Sciatic nerve (tissue), 2 donors: ENCODE measurements at regions not wholly inside any gene's neighbourhood (a gene's known extent, or its start where the extent isn't known, plus 50 kb on each side); places are given as distances from the start of the nearest gene placed in this dataset.

ENCODE experiments used
- ATAC-seq: fragments of 200-7000 bp; cut with Tn5 transposase; one replicate; pipeline ENCODE4 v1.9.1; 2020; ENCODE audit warnings: mild to moderate bottlenecking, moderate library complexity
- DNase-seq: peaks from one replicate; pipeline ENCODE4 v3.0.0-alpha.2; 2020; ENCODE audit warnings: low spot score
- intact Hi-C: fragments of 100-400 bp; cut with DNase I; formaldehyde crosslinking; loops from one replicate; pipeline ENCODE4 v1.14.2; 2022
- donor health status: DM: no; HTN: no; CAD: no.
- donor health status: DM: no; HTN: no; CAD: no.

DNA sequence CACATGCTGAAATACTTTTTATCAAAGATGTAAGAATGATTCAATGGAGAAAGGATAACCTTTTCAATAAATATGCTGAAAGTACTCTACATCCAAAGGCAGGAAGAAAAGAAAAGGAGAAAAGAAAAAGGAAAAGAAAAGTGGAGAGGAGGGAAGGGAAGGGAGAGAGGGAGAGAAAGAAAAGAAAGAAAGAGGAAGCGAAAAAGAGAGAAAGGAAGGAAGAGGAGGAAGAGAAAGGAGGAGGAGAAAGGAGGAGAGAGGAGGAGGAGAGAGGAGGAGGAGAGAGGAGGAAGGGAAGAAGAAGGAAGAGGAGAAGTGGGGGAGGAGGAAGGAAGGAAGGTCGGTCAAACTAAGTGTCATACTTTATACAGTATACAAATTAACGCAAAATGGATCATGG lies 297.4 kb upstream of the HSF2 start:
- intact Hi-C loops: no loop called here
- ATAC-seq (no peak), DNase-seq (no peak)

DNA sequence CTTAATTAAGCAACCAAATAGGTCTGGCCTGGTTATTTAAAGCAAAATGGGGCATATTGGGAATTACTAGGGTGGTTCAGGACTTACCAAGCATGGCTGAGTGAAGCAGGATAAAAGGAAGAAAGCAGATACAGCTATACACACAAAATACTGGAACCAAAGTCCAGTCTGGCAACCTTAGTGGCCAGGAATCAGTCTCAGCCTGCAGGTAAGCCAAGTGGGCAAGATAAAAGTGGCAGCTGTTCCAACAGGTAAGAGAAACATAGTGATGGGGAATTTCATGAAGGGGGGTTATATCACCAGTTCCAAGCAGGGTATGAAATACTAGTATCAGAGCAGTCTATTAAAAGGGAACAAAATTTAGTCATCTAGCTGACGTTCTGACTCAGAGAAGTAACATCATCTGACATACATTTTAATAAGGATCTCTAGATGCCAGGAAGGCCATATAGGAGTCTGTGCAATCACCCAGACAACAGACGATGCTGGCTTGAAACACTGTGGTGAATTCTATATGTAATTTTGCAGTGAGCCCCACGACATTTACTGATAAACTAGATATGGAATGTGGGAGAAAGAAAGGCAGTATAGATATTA lies 292.1 kb upstream of the HSF2 start:
- DNase-seq (no peak), ATAC-seq (no peak)
- intact Hi-C loops: no loop called here

DNA sequence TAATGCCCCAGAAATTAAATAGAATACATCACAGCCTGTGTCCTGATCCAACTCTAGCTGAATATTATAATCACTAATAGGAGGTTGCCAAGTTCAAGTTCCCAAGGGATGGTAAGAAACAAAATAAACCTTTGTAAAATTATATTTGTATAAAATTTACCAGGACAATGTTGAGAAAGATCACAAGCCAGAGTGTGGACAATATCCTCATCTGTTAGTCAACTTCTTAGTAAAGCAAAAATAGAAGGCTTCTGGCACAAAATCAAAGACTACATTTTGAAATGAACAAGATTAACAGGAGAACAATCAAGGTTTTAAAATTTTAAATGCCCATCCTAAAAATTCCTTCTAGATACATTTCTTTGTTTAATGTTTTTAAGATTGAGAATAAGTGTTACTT lies 290.4 kb upstream of the HSF2 start:
- peak; percentile 85 for ATAC-seq
- intact Hi-C loops: no loop called here
- no peak for DNase-seq

DNA sequence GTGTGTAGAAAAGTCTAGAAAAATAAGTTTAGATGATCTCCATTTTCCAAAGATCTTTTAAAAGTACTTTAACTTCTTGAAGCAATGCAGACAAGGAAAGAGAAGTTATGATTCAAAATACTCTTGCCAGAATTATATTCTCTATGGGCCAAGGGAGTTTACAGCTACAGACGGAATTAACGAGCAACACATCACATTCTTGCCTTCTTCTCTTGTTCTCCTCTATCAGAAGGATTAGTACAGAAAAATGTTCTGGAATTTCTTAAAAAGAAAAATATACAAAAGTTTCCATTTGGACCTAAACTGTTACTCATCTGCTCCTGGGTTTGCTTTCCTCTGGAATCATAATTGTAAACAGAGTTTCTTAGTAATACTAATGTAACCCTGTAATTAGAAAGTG lies 284.7 kb upstream of the HSF2 start:
- intact Hi-C loops: no loop called here
- ATAC-seq: no peak
- DNase-seq: no peak

DNA sequence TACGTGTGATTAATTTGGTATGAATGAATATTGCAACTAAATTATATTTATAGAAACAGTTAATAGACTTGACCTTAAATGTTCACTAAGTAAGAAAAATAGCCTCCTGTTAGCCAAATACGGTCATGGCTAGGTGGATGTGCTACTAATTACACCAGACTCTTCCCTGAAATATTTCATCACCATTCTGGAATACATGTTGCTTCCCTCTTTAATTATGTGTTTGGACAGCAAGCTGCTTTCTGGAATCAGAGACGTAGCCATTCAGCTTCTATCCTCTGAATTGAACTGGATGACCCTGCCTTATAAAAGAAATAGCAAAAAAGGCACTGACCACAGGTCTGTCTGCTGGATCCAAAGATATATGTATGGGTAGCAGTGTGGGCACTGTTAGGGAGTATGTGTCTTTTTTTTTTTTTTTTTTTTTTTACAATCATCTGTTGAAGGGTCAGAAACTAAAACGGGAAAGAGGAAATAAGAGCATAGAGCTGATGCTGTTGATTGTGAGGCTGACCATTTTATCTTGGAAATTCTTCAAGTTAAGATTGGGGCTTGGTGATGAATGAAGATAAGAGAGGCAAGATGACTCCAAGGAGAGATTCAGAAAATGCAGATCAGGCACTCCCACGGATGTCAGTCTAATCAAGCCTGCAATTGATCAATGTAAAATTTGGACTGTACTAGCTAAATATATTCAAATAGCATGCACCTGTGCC lies 283.2 kb upstream of the HSF2 start:
- intact Hi-C loops: no loop called here
- DNase-seq (no peak), ATAC-seq (peak; percentile 70)

DNA sequence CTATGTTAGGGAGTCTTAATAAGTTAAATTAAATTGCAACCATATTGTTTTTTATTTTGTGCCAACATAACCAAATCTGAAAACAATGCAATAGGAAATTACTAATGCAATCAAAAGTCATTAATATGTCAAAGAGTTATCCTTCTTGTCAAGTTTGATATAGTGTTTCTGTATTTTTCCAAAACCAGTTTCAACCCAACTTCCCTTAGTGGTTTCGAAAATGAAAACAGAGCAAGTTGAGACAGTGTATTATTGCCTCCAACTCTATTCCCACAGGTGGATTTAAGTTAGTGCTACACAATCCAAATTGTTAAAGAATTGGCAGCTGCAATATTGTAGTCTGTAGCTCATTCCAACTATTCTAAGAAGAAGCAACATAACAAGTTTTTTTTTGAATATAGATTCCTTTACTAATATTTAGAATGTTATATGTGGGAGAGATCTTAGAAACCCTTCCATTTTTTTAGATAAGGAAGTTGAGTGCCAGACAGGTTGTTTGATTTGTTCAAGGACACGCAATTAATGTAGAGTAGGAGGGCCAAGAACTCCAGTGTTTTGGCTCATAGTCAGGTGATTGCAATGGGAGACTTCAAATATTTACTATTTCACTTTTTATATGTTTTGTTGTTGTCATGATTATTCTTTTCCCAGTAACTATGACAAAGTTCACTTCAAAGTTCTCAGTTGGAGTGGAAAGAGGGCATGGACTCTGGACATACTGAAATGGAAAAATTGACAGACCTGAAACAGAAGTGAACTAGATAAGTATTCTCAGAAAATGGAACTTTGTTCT lies 282.4 kb upstream of the HSF2 start:
- DNase-seq (no peak), ATAC-seq (peak; percentile 85)
- intact Hi-C loops: no loop called here

DNA sequence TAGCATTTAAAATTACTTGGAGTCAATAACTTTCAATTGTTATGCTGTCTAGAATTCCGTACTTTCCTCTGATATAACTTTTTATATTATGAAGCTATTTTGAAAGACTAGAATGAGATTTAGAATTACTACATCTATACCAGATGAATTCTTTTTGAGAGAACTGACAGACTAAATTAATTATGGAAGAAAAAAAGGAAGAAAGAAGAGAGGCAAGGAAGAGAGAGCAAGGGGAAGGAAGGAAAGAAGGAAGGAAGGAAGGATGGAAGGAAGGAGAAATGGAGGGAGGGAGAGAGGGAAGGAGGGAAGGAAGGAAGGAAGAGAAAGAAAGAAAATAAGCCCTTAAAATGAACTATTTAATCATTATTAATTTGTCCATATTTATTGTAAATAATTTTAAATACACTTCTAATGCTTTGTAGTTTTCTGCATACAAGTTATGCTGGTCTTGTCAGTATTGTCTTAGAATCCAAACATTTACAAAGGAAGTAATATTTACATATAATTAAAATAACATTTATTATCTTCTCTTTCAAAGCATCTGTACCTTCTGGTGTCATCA lies 280.4 kb upstream of the HSF2 start:
- intact Hi-C loops: no loop called here
- DNase-seq: no peak
- no peak for ATAC-seq

DNA sequence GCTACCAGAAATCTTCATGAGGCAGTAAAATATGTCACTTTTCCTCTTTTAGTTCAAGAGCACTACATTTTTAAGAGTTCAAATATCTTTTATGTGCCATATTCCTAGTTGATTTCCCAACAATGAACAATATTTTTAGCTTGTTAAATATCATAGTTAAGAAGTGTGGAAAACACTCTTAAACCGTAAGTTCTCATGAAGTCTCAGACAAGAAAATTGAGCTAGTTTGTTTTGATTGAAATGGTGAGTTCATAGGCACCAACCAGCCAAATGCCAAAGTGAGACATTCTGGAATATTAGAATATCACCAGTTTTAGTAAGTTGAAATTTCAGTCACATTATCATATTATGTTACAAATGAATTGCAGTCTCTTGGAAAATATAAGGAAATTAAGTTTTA lies 277.2 kb upstream of the HSF2 start:
- intact Hi-C loops: no loop called here
- DNase-seq (no peak), ATAC-seq (no peak)

DNA sequence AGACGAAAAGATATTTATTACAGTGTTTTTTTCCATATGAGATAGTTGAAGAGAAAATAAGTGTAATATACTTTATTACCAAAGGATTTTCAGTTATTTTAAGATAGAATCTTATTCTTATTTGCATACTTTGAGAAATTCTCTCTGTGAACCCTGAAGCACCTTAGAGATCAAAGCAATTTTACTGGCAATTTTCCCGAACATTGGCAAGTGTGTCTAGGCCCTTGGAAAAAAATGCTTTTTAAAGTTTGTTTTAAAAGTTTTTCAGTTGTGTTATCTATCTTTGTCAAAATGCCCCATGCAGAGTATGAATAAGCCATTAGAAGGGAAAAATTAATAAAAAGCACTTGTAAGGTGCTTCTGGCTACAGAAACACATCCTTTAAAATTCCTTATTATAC lies 276.8 kb upstream of the HSF2 start:
- intact Hi-C loops: no loop called here
- DNase-seq (no peak), ATAC-seq (no peak)

DNA sequence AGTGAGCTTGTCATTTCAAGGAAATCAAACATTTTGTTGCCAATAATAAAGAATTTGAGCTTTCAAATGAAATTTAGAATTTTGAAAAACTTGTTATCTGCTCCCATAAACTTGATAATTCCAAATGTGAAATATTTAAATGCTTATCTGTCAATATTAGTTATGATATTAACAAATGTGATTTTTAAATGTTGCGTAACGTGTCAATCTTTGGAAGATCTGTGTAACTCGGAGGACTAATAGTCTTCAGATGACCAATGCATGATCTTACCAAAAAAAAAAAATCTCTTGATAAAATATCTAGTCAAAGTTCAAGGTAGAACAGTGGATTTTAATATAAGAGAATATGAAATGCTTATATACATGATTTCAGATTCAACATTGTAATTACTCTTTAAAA lies 274.5 kb upstream of the HSF2 start:
- intact Hi-C loops: no loop called here
- no peak for DNase-seq
- no peak for ATAC-seq

DNA sequence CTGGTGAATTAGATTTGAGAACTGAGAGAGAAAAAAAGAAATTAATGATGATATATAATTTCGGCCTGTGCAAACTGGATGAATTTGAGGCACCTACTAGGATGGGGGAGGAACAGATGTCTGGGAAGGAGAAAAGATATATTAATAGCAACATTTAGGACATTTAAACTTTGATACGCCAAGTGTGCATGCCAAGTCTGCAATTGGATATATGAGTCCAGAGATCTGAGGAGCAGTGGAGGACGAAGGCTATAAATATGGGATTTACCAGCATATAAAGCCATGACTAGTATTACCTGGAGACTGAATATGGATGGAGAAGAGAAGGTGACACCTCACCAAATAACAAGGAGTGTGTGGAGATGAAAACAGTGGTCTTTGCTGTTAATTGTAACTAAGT lies 272.6 kb upstream of the HSF2 start:
- no peak for ATAC-seq
- intact Hi-C loops: no loop called here
- DNase-seq: no peak

DNA sequence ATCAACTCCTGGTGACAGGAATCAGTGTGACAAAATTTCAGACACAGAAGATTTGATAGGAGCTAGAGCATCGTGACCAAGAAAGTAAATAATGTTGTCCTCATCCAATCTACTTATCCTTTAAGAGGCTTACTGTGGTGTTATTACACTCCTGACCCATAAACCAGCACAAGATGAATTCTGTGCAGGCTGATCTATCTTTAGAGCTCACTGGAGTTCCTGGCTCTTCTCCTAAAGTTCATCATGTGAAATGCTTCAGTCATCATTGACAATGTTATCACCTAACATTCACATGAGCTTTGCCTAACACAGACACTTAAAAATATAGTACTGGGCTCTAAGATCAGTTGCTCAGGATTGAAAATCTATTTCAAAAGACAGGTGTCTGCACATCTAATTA lies 271.0 kb upstream of the HSF2 start:
- ATAC-seq: no peak
- DNase-seq: no peak
- intact Hi-C loops: no loop called here

DNA sequence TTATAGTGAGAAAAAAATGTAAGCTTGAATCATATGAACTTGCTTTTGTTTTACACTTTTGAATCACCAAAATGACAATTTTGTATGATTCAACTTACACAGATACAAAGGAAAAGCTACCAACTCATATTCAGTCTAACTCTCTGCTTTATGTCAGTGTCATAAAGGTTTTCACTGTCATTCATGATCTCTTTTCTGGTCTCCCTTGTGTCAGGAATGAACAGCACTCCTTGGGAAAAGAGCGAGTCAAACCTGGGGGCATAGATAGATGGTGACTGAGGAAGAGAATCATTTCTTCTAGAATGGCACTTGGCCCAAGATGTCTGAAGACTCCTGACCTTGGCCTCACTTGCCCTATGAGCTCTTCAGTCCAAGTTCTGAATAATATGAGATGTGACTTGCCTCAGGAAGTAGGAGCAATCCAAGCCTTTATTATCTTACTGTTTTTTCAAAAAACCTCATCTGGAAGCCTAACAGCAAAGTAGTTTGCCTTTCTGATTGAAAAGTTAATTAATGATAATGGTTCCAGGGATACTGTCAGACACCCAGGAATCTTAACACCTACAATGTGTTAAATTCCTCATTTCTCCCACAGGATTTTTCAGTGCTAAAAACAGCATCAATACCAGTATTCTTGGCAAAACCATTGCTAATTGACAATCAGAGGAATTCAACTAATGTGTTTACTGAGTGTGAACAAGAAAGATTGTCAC lies 270.0 kb upstream of the HSF2 start:
- intact Hi-C loops: no loop called here
- no peak for ATAC-seq
- no peak for DNase-seq

DNA sequence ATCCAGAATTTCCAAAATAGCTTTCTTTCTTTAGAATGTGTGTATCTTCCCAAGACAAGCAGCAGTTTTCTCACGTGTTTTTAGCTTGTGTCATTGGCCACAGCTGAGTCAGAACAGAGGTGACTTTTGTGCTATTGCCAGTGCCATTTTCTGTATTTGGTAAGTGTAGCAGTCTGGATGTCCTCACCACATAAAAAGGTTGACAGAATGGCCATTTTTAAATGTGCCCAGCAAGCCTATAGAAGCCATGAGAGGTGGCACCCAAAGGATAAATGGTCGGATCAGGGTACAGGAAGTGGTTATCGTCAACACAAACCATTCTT lies 269.5 kb upstream of the HSF2 start:
- DNase-seq (no peak), ATAC-seq (no peak)
- intact Hi-C loops: no loop called here

DNA sequence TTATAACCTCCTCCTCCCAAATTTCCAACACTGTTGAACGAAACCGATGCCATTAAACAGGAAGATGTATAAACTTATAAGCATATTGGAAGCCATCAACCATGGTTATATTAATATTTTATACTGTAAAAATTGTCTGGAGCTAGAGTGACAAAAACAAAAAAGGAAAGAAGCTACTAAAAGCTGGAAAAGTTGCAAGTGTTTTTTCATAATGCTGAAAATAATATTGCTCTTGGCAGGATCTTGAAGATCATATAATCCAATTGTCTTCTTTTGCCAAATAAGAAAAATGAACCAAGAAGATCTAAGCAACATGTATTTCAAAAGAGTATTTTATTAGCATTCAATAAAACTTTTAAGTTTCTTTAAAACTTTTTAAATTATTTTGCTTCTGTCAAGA lies 268.9 kb upstream of the HSF2 start:
- intact Hi-C loops: no loop called here
- no peak for DNase-seq
- no peak for ATAC-seq

DNA sequence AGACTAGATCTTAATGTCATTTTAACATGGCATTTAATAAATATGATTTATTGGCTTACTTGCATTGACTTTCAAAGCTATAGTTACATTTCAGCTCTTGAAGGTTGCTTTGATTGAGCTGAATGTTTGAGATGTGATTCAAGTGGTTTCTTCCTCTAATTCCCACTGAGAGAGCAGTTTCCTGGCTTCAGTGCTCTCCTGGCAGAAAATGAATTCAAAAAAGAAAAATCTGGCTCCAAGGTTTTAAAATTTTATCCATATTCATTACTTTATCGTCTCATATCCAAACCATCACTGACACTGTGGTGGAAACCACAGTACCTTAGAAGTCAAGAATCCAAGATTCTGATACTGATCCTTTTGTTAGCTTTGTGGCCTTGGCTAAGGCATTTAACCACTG lies 263.1 kb upstream of the HSF2 start:
- no peak for DNase-seq

DNA sequence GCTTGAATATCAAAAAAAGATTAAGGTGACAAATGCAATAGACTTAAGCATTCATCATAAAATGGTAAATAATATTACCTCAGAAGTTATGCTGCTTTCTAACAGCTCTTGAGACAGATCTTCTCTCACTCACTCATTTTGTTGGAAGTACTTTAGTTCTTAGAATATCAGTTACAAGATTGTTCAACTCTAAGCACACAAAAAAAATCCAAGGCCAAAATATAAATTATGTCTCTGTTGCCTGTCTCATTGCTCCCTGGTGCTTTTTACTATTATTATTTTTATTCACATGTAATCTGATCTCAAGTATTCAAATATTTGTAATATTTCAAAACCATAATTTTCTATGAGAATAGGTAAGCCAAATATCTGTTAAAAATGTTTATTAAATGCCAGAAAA lies 259.4 kb upstream of the HSF2 start:
- ATAC-seq (peak; percentile 46), DNase-seq (no peak)
- intact Hi-C loops: no loop called here

More for the DNA sequence above, 263.1 kb upstream of the HSF2 start:
- intact Hi-C loops: no loop called here
- ATAC-seq: no peak

DNA sequence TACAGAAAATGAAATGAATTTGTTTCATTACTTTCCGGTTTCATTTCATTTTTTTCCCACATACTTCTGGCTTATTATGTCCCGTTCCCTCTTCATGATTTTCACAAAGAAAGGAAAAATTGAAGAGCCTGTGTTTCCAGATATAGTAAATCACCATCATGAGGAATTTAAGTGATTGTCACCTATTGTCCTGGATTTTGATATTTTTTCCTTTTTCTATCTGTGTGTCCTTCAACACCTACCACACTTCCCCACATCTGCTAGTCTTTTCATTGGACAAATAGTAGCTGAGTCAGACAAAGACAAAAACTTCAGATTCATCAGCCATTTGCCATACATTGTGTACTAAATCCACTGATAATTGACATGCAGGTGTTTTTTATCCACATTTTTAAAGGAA lies 258.2 kb upstream of the HSF2 start:
- intact Hi-C loops: no loop called here
- no peak for DNase-seq
- ATAC-seq: no peak

DNA sequence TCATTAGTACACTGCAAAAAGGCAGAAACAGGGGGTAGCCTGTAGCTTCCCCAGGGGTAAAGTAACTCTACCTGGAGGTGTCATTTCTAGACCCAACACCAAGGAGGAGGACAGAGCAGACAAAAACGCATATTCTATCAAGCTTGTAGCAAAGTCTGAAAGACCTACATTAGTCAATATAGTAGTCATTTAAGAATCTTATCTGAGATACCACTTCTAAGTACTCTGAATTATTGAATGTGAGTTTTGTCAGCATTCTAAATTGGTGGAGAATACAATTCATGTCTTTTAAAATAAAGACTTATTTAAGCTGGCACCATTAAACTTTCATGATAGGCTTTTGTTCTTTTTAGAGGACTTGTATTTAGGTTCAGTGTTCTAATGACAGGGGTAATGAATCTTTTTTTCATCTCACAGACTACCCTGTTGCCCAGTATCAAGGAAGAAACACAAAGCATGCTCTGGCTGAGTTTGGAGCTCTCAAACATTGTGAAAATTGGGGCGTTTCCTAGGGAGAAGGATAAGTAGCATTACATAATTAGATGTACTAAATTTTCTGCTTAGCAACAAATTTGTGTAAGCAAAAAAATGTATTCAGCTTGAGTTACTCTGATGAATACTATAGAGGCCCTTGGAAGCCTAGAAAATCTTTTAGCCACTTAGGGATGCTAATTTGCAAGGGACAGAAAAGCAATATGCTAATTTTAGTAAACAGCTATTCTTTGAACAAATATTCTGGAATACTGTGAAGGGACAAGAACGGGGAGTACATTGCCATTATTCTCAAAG lies 255.4 kb upstream of the HSF2 start:
- no peak for ATAC-seq
- intact Hi-C loops: no loop called here
- no peak for DNase-seq
